GM20431 (cell line): ENCODE measurements at regions not wholly inside any gene's neighbourhood (a gene's known extent, or its start where the extent isn't known, plus 50 kb on each side); places are given as distances from the start of the nearest gene placed in this dataset.

Source experiments
- in situ Hi-C: fragments of 300-500 bp; cut with MseI, MboI; formaldehyde crosslinking; loops from one replicate; pipeline ENCODE4 v1.15.0; 2020; ENCODE audit warnings: low sequenced_read_pairs; ENCODE audit not compliant: unreplicated experiment

DNA sequence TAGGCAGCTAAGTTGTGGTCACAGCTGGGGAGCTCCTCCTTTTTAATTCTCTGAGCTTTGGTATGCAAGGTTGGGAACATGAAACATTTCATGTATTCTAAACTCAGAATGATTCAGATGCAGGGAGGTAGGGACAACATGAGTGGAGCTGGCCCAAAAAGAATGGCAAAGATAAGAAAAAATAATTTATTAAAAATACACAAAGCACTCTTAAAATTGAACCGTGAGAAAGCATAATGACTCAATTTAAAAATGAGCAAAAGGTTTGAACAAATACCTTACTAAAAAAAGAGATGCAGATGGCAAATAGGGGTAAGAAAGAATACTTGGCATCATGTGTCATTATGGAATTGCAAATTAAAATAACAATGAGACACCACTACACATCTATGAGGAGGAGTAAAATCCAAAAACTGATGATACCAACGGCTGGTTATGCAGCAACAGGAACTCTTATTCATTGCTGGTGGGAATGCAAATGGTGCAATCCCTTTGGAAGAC lies 175.6 kb upstream of the IRX3 start:
- in situ Hi-C loops: no loop called here

DNA sequence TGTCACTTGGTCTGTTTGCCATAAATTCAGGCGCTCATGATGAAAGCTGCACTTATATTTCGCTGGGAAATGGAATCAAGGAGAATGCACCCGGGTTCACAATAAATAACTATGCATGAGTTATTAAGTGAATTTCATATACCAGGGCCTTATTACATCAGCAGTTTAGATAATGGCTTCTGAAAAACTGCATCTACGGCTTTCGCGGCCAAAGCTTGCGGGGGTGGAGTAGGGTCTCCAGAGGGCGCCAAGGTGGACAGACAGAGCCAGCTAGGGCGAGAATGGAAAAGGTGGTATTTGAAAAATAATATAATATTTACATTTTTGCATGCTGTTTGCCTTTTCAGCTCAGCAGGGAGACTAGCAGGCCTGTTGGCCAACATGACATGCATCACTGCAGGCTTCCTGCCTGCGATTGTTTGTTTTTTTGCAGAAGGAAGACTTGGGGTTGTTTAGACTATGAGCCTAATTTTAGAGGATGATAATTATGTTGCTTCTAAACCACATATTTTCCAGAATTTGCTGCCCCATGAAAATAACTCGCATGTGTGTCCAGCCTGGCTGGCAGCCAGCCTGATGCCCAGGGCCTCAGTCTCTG lies 173.8 kb upstream of the IRX3 start:
- in situ Hi-C loops: no loop called here

DNA sequence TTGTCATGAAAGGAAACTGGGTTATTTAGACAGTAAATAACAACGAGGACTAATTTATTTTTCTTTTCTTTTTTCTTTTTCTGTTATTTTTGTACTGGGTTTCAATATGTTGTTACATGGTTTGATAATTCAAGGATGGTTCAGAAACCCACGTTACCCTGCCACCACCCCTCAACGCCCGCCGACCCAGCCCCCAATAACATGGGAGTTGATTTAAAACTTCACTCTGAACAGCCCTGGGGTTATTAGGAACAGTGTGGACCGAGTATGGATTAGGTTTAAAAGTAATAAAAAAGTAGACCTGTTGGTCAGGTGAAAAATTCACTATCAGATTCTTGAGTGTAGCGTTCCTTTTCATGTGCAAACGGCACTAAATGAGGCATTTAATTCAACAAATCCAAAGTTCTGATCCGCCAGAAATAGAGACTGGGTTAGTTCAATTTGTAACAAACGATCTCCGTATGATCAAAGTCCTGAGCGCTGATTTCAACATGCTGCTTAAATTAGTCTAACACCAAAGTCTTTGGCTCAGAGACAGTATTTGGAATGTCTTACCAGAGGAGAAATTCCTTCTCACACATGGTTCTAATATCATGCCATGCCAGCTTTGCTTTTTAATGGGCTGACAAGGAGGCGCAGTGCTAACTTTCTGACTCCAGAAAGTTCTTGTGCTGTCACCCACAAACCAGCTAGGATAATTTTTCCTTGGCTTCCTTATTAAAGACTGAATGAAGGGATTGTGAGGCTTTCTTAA lies 173.1 kb upstream of the IRX3 start:
- in situ Hi-C loops: no loop called here

DNA sequence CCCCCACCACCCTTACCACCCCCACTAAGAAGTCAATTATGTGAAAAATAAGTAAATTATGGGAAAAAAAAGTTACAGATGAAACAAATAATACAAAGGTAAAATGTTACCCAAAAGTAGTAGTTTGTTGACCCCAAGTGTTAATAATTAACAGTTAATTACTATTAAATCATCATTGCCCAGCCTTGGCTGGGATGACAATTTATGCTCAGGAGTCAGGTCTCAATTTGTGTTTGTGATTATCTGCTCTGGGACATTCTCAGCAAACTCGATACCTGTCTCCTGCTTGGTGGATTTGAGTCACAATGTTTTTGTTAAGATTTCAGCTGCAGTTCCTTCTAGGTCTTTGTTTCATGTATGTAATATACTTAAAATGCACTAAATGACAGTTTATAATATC lies 172.3 kb upstream of the IRX3 start:
- in situ Hi-C loops: no loop called here

DNA sequence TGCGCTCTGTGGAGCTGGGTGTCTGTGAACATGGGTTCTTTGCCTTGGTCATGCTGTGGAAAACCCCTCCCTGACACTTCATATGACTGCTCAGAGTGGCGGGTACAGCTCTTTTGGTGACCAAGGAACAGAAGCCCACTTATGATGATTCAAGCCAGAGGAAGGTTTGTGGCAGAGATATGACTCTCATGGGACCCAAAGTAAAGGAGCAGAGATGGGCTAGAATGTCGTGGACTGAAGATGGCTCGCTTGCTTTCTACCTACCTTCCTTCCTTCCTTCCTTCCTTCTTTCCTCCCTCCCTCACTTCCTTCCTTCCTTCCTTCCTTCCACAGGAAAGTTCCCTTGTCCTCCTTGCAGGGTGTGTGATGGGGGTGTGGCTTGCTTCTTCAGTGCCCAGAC lies 169.7 kb upstream of the IRX3 start:
- in situ Hi-C loops: no loop called here

DNA sequence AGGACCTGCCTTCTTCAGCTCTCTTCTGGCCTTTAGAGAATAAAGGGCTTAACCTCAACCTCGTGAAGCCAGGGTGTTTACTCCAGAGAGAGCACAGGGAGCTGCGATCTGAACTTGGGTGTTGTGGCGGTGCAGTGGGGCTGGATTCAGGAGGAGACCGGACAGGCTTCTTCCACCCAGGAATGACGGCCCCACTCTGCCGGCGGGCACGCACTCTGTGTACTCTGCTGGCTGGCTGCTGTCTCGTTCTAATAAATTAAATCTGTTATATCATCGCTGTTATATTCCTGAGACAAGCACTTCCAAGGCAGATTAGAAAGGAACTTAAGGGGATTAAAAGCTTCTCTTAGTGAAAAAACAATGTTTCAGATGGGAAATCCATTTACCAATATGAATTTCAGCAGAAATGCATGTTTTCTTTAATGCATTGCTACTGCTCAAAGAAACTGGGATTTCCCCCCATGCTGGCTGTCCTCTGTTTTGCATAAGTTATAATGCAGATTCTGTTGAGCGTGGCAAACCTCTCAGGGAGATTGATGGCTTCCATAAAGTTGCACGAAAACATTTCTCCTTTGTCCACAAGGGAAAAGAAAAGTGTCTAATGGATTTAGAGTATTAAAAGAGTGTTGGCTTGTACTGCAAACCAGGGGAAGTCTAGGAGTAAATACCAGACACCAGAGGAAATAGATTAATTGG lies 168.6 kb upstream of the IRX3 start:
- in situ Hi-C loops: no loop called here

DNA sequence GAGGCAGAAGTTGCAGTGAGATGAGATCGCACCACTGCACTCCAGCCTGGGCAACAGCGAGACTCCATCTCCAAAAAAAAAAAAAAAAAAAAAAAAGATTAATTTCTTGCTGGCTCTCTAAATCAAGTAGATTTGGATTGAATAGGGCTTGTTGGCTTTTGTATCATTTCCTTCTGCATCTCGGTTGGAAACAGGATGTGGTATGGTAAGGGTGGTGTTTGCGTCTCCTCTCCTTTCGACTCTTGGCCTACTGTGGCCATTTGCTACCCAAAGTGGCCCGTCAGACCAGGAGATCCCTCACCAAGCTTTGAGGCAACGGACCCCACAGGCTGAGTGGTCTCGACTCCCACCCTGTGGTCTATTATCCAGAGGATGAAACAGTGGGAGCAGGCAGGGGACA lies 168.0 kb upstream of the IRX3 start:
- in situ Hi-C loops: no loop called here

DNA sequence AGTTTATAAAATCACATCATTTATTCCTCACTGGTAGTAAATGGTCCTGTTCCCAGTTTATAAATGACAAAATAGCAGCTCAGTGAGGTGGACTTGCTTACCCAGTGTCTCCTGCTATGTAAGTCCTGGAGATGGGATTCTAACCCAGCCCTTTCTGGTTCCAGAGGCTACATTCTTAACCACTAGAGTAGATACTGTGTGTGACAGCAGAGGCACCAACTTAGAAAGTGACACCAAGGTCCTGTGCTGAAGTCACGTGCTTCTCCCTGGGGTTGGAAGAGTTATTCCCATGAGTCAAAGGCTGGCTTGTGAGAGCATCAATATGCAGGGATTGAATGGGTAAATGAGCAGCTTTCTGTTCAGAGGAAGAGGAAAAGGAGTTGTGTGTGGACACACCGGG lies 167.3 kb upstream of the IRX3 start:
- in situ Hi-C loops: no loop called here

DNA sequence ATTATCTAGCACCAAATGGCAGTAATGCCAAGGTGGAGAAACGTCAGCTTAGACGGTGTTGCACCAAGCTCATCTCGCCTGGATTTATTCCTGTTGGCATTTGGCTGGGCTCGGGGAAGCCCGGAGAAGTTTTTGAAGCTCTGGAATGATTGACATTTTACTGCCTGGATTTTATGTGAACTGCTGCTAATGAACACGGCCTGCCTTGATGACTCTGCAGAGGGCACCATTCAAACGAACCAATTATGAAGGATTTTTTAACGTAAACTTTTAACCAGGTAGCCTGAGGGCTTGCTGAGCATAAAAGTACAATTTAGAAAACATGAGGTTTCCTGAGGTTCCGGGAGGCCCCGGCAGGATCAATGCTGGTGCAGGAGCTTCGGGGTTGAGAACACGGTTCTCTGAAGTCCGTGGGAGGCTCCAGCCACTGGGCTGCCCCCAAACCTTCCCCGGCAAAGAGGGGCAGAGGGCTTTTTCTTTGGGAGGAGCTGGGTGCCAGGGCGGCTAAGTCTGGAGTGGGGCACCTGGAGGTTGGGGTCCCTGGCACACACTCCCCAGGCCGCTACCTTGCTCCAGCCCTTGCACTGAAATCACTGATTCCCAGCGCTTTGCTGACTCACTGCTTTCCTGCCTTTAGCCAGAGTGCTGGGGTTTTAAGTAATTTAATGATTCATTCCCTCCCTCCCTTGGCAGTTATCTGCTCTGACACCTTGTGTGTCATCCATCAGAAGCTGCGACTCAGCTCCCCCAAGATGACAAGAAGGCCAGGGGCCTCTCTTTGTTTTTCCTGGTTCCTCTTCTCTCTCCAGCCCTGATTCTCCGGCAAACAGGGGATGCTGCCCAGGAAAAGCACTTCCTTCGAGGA lies 161.2 kb upstream of the IRX3 start:
- in situ Hi-C loops: no loop called here

DNA sequence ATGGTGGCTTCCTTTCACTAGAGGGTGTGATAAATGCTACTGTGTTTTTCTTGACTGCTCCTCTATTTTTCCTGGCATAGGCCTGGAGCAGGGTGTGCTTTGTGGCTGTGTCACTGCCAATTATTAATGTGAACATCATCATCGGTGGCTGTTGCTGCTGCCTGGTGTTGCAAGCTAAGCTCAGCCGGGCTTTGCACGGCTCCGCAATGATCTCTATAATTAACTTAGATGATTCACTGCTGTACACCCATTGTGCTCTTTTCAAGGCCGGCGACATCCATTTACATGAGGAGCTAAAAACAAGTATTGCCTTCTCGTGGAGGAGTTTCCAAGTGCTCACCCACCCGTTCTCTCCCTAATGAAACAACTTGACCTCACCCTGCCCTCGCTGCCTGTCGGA lies 160.1 kb upstream of the IRX3 start:
- in situ Hi-C loops: no loop called here

DNA sequence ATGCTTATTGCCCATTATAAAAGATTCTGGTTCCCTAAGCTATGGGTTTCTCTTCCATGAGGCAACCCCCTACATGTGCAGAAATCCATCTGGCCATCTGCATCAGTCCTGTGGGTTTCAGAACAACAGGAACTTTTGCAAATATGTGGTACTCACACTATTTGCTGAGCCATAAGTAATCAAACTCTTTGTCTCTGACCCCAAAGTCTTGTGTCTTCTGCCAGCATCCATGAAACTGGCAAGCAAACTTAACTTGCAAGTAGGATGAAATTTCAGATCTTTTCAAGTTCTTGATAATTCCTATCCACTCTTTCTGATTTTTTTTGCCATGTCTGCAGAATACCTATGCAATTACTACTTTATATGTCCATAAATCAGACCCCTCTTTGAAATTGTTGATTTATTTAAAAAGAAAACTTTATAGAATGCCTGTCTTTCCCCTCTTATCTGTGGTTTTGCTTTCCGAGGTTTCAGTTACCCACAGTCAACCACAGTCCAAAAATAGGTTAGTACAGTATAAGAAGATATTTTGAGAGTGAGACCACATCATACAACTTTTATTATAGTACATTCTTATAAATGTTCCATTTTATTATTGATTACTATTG lies 158.4 kb upstream of the IRX3 start:
- in situ Hi-C loops: no loop called here

DNA sequence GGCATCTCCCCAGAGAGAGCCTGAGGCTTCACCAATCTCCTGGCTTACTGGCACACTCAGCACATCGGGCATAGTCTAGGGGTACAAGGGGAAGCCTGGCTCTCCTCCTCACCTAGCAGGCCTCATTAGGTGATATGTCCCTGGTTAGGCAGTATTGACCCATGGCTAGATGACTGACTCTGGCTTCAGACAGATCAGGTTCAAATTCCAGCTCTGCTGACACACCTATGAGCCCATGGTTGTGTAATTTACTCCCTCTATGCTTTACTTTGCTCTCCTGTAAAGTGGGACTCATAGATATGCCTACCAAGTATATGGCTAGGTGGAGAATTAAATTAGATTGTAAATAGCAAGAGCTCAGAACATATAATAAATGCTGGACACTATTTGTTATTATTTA lies 157.3 kb upstream of the IRX3 start:
- in situ Hi-C loops: no loop called here

DNA sequence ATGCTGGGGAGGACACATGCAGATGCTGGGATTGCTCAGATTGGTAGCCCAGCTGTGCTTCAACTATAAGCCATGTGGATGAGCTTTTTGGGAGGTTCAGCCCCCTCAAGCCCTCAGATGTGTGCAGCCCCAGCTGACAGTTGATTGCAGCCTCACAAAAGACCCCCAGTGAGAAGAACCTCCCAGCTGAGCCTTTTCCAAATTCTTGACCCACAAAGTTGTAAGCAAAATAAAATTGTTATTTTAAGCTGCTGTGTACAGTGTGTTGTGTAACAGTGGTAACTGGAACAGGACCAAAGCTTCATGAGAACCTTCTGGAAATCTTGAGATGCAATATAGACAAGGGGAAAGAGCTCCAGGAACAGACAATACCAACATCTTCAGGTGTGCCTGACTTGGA lies 156.8 kb upstream of the IRX3 start:
- in situ Hi-C loops: no loop called here

DNA sequence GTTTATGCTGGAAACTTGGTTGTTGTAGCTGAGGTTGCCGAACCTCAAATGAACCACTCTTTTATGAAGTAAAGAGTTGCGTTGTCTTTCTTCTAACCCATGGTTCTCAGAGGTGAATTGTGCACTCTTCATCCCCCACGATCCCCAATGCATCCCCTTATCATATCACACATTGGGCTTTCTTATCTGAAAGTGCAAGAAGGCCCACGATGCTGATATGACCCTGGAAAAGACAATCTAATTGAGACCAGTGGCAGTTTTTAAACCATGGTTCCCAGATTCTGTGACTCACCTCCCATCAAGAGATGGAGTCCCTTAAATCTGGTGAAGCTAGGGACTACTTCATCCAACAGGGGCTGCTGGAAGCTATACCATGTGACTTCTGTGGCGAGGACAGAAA lies 156.3 kb upstream of the IRX3 start:
- in situ Hi-C loops: no loop called here

DNA sequence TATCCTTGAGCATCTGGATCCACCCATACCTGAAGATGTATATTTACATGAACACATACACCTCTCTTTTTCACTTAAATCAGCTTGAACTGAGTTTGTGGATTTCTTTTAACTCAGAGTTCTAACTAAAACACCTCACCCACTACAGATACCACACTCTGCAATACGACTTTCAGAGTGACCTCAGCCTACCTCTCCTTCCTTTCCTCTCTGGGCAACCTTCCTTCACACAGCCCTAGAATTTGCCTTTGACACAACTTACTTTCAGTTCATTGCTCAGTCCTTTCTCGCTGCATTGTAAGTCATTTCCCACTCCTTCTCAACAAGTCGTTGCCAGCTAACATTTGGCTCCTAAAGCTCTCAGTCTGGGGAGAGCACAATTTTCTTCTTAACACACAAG lies 151.9 kb upstream of the IRX3 start:
- in situ Hi-C loops: no loop called here

DNA sequence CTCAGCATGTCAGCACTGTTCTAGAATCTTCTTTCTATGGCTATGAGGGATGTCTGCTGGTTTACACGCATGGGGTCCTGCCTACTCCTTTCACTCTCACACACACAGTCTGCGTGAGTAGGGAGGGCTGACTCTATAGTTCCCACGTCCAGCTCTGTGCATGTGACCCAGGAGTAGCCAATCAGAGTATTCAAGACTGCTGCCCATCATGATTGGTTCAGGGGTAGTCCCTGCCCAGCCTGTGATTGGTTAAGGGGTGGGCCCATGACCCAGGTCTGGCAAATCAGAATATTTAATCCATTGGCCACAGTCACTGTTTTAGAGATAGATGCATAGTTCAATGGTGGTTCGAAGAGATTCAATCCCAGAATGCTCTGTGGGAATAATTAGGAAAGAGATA lies 151.3 kb upstream of the IRX3 start:
- in situ Hi-C loops: no loop called here

DNA sequence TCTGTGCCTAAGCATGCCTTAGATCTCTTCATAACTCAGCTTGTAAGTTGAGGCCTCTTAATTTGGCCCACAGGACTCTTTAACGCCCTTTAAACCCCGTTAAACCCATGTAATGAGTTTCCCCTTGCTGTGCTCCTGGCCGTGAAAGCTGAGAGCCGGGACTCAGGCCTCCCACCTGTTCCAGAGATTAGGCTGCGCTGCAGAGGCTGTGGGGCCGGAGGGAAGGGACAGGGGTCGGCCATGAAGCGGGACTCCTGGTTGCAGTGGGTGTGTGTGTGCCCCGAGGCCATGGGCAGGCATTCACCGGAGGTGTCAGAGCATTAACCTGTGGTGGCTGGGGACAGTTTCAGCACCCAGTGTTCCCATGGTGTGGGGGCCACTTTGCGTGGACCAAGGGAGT lies 150.8 kb upstream of the IRX3 start:
- in situ Hi-C loops: no loop called here

DNA sequence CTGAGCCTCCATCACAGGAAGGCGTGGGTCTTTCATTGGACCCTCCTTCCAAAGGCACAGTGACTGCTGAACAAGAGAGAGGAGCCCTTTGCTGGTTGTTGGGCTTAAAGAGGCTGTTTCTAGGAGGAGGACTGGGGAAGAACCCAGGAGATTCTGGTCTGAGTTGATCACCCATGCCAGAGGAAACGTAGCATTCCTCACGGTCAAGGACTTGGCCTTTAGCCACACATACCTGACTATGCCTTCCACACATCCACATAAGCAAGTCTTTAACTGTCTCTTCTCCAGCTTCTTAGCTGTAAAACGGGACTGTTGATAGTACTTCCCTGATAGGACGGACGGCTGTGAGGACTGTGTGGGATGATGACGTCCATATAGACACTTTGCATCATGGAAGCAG lies 149.8 kb upstream of the IRX3 start:
- in situ Hi-C loops: no loop called here

DNA sequence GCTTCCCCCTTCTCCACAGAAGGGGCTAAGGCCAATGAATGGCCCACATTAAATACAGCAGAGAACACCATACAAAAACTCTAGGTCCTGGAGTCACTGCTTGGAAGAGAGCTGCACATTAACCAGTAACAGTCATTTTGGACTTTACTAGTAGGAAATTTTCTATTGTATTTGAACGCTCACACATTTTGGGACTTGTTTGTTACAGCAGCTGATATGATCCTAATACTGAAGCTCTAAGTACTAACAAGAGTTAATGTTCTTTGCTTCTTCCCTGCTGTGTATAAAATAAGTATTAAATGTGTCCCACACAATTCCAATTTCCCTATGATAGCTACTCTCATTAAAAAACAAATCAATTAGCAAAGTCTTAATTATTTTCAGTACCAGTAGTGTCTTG lies 148.3 kb upstream of the IRX3 start:
- in situ Hi-C loops: no loop called here

DNA sequence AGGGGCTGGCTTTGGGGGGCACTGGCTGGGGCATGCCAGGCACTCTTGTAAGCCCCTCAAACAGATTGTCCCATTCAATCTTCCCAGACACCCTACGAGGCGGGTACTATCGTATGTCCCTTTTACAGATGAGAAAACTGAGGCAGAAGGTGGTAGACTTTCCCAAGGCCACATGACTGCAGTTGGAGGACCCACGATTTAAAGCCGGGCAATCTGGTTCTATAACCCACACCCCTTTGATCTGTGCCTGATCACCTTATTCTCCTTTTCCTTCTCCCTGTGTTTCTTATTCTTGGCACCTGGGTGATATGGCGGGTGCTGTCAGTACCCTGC lies 146.3 kb upstream of the IRX3 start:
- in situ Hi-C loops: no loop called here
